Ovary (tissue), 3 donors: ENCODE measurements at regions not wholly inside any gene's neighbourhood (a gene's known extent, or its start where the extent isn't known, plus 50 kb on each side); places are given as distances from the start of the nearest gene placed in this dataset.

Source experiments
- CTCF ChIP-seq, 3 donors: fragments of 450-650 bp in 2 of 3; fragments of 200-600 bp in 1 of 3; IDR thresholded peaks; one replicate each; pipeline versions ENCODE4 v1.5.1 to v1.8.0; 2016 to 2022; ENCODE audit warnings: antibody characterized with exemption in 3 of 3, mild to moderate bottlenecking in 1 of 3
- EP300 ChIP-seq: sonication (generic); formaldehyde crosslinking; IDR thresholded peaks from one replicate; pipeline ENCODE4 v1.6.1; 2017; ENCODE audit warnings: antibody characterized with exemption
- POLR2A ChIP-seq: fragments of 450-650 bp; IDR thresholded peaks from one replicate; pipeline ENCODE4 v1.6.1; 2017; ENCODE audit warnings: antibody characterized with exemption, mild to moderate bottlenecking, moderate library complexity
- donor health status: DM: no; HTN: no; CAD: no.

DNA sequence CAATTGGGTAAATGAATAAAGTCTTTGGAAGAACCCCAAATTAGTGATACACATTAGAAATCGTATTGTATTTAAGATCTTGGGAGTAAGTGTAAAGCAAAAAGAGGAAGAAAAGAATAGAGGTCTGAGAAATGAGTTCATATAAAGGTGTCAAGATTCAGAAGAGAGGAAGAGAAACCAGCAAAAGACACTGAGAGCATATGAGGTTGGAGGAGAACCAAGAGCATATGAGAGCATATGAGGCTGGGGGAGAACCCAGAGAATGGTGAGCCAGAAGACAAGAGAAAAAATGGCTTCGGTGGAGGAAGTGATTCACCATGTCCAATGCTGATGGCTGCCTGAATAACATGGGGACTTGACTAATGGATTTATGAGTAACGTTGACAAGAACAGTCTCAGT is 620.1 kb upstream of the GCFC2 start:
- TF ChIP-seq CTCF (IDR thresholded peaks at IDR 0.05) (no peak), POLR2A (no peak), EP300 (no peak)
